ENCODE measurements at regions not wholly inside any gene's neighbourhood (a gene's known extent, or its start where the extent isn't known, plus 50 kb on each side); places are given as distances from the start of the nearest gene placed in this dataset.

- DNase-seq: no peak
Observed at GRCh38 chr2:19846567-19846966, 55.2 kb downstream of the TTC32 start.

GRCh38 chr2:19846030-19846429 lies 55.8 kb downstream of the TTC32 start:
- no peak for DNase-seq

- no peak for DNase-seq
Observed at GRCh38 chr2:19845323-19845920, 56.4 kb downstream of the TTC32 start.

GRCh38 chr2:19844750-19845149 lies 57.0 kb downstream of the TTC32 start:
- DNase-seq: no peak

GRCh38 chr2:19843992-19844515 lies 57.7 kb downstream of the TTC32 start:
- DNase-seq: no peak

- DNase-seq: no peak
Observed at GRCh38 chr2:19841918-19842693, 59.7 kb downstream of the TTC32 start.

GRCh38 chr2:19839438-19839837 lies 62.3 kb downstream of the TTC32 start:
- no peak for DNase-seq

- DNase-seq: no peak
Observed at GRCh38 chr2:19838616-19839015, 63.2 kb downstream of the TTC32 start.

- no peak for DNase-seq
Observed at GRCh38 chr2:19837235-19837766, 64.5 kb downstream of the TTC32 start.

GRCh38 chr2:19835781-19836281 lies 66.0 kb downstream of the TTC32 start:
- DNase-seq: no peak

- DNase-seq: no peak
Observed at GRCh38 chr2:19833978-19834377, 67.8 kb downstream of the TTC32 start.

GRCh38 chr2:19829672-19830071 lies 72.1 kb downstream of the TTC32 start:
- no peak for DNase-seq

- no peak for DNase-seq
Observed at GRCh38 chr2:19826874-19827273, 74.9 kb downstream of the TTC32 start.

- no peak for DNase-seq
Observed at GRCh38 chr2:19823507-19823906, 78.3 kb downstream of the TTC32 start.

GRCh38 chr2:19819097-19820065 lies 82.4 kb downstream of the TTC32 start:
- DNase-seq: no peak

- no peak for DNase-seq
Observed at GRCh38 chr2:19818543-19818942, 83.2 kb downstream of the TTC32 start.

- DNase-seq: no peak
Observed at GRCh38 chr2:19818039-19818438, 83.7 kb downstream of the TTC32 start.

GRCh38 chr2:19815746-19816145 lies 86.0 kb downstream of the TTC32 start:
- DNase-seq: no peak

GRCh38 chr2:19812166-19812565 lies 89.6 kb downstream of the TTC32 start:
- no peak for DNase-seq

GRCh38 chr2:19811186-19811585 lies 90.6 kb downstream of the TTC32 start:
- DNase-seq: no peak

- no peak for DNase-seq
Observed at GRCh38 chr2:19810637-19811036, 91.1 kb downstream of the TTC32 start.

GRCh38 chr2:19810148-19810547 lies 91.6 kb downstream of the TTC32 start:
- no peak for DNase-seq

- no peak for DNase-seq
Observed at GRCh38 chr2:19809206-19809605, 92.6 kb downstream of the TTC32 start.
